HepG2 (cell line): ENCODE measurements at regions not wholly inside any gene's neighbourhood (a gene's known extent, or its start where the extent isn't known, plus 50 kb on each side); places are given as distances from the start of the nearest gene placed in this dataset.

ENCODE experiments used
- ATAC-seq: fragments of 200-7000 bp; cut with Tn5 transposase; 3 replicates; pipeline ENCODE4 v1.9.1; 2020; ENCODE audit warnings: mild to moderate bottlenecking, moderate library complexity
- BruUV-seq: library from RNA; stranded (reverse); fragments of 400-500 nt; replicated peaks from 2 replicates; lab custom pipeline; 2021; lab: Mats Ljungman, UMichigan
- CTCF ChIA-PET: fragments of 300-600 bp; formaldehyde crosslinking; extraction: SDS; loops from one replicate; lab custom pipeline; 2021; ENCODE audit warnings: low total read pairs, inconsistent platforms, low intra/inter-chr PET ratio; lab: Yijun Ruan, JAX
- POLR2A ChIA-PET: fragments of 350-600 bp; sonication (Branson Sonifier 250); formaldehyde crosslinking; loops from one replicate; lab custom pipeline; 2020; ENCODE audit warnings: antibody characterized with exemption, inconsistent platforms; lab: Yijun Ruan, JAX
- DNase-seq: peaks from one replicate; pipeline ENCODE4 v3.0.0-alpha.2; 2015; ENCODE audit warnings: low spot score
- FAIRE-seq: peaks from 3 replicates; lab custom pipeline; 2011; peaks lifted over from hg19 to GRCh38; lab: Jason Lieb, UNC
- H2AFZ ChIP-seq: one replicate; pipeline ENCODE4 v1.6.1; 2011; ENCODE audit warnings: low read length, inconsistent platforms
- H3K27ac ChIP-seq: fragments of 300-600 bp; 3 replicates; pipeline ENCODE4 v1.8.0; 2011; ENCODE audit warnings: mixed run types, mild to moderate bottlenecking, mixed read lengths, low read length, inconsistent platforms; ENCODE audit not compliant: insufficient read depth; ENCODE audit errors: extremely low read length
- H3K27me3 ChIP-seq, 2 experiments: fragments of 200-600 bp in 1 of 2; 2 replicates in 1 of 2; 3 replicates in 1 of 2; pipeline versions ENCODE4 v1.6.0 to v1.8.0; 2011; ENCODE audit warnings: low read length in 2 of 2, mild to moderate bottlenecking in 2 of 2, moderate library complexity in 2 of 2, inconsistent platforms in 1 of 2; ENCODE audit not compliant: insufficient read depth in 2 of 2, control insufficient read depth in 1 of 2
- H3K36me3 ChIP-seq, 2 experiments: fragments of 200-600 bp in 1 of 2; replicated peaks in 1 of 2; 2 replicates in 1 of 2; 3 replicates in 1 of 2; pipeline versions ENCODE4 v1.5.1 to v1.8.0; 2011; ENCODE audit warnings: low read length in 2 of 2, inconsistent platforms in 1 of 2; ENCODE audit not compliant: insufficient read depth in 2 of 2, control insufficient read depth in 1 of 2
- H3K4me1 ChIP-seq: 2 replicates; pipeline ENCODE4 v1.5.1; 2012; ENCODE audit warnings: low read length, inconsistent platforms; ENCODE audit not compliant: insufficient read depth
- H3K4me2 ChIP-seq: 2 replicates; pipeline ENCODE4 v1.6.0; 2011; ENCODE audit warnings: low read depth, low read length, inconsistent platforms
- H3K4me3 ChIP-seq, 3 experiments: fragments of 200-600 bp in 1 of 3; sonication (generic), shearing (Covaris generic) in 1 of 3; replicated peaks in 1 of 3; 2 replicates each; pipeline ENCODE4 v1.5.1; 2011 to 2016; ENCODE audit warnings: low read length in 3 of 3, inconsistent platforms in 2 of 3, low read depth in 2 of 3, mild to moderate bottlenecking in 2 of 3, control low read depth in 1 of 3, mixed read lengths in 1 of 3; ENCODE audit not compliant: insufficient read depth in 1 of 3
- H3K79me2 ChIP-seq: one replicate; pipeline ENCODE4 v1.6.1; 2011; ENCODE audit warnings: low read length, inconsistent platforms; ENCODE audit not compliant: insufficient read depth
- H3K9ac ChIP-seq: 2 replicates; pipeline ENCODE4 v1.6.0; 2011; ENCODE audit warnings: mild to moderate bottlenecking, low read depth, low read length, inconsistent platforms; ENCODE audit not compliant: insufficient read depth
- H3K9me3 ChIP-seq: 2 replicates; pipeline ENCODE4 v1.5.1; 2012; ENCODE audit warnings: mild to moderate bottlenecking, low read length
- H4K20me1 ChIP-seq: 2 replicates; pipeline ENCODE4 v1.6.0; 2011; ENCODE audit warnings: inconsistent platforms, mild to moderate bottlenecking, low read length, moderate library complexity; ENCODE audit not compliant: insufficient read depth
- EP300 ChIP-seq, 3 experiments: sonication (generic) in 1 of 3; formaldehyde crosslinking in 1 of 3; IDR thresholded peaks; 2 replicates each; pipeline versions ENCODE4 v1.5.1 to v1.6.1; 2011 to 2020; ENCODE audit warnings: low read depth in 2 of 3, low read length in 2 of 3, borderline replicate concordance in 1 of 3, improper control_type of control experiment in 1 of 3, mild to moderate bottlenecking in 1 of 3, missing genetic modification reagents in 1 of 3, moderate library complexity in 1 of 3
- KLF11 ChIP-seq: IDR thresholded peaks from 2 replicates; pipeline ENCODE4 v1.6.1; 2016; ENCODE audit warnings: missing compliant biosample characterization
- MED8 ChIP-seq: sonication (generic); formaldehyde crosslinking; IDR thresholded peaks from 2 replicates; pipeline ENCODE4 v1.8.1; 2023; ENCODE audit warnings: mild to moderate bottlenecking, missing genetic modification reagents; ENCODE audit not compliant: insufficient replicate concordance
- TBP ChIP-seq: sonication (generic); formaldehyde crosslinking; IDR thresholded peaks from 2 replicates; pipeline ENCODE4 v1.5.0; 2020; ENCODE audit warnings: missing genetic modification reagents
- TBX3 ChIP-seq: fragments of 450-650 bp; IDR thresholded peaks from 2 replicates; pipeline ENCODE4 v1.6.1; 2017; ENCODE audit warnings: antibody characterized with exemption, mild to moderate bottlenecking, inconsistent platforms, borderline replicate concordance
- ZKSCAN8 ChIP-seq: IDR thresholded peaks from 2 replicates; pipeline ENCODE4 v1.6.1; 2016; ENCODE audit warnings: borderline replicate concordance, missing genetic modification reagents, missing compliant biosample characterization
- ZNF616 ChIP-seq: sonication (generic); formaldehyde crosslinking; IDR thresholded peaks from 2 replicates; pipeline ENCODE4 v1.5.0; 2020; ENCODE audit warnings: low read depth, mild to moderate bottlenecking, missing genetic modification reagents
- ZNF660 ChIP-seq: sonication (generic); formaldehyde crosslinking; IDR thresholded peaks from 2 replicates; pipeline ENCODE4 v1.5.1; 2020; ENCODE audit warnings: mild to moderate bottlenecking, low read depth, missing genetic modification reagents, borderline replicate concordance
- WGBS: methylation state at CpG from one replicate; pipeline ENCODE4 v1.1.6; 2017; ENCODE audit warnings: low lambda C conversion rate; 5-methylcytosine and 5-hydroxymethylcytosine counted together
- in situ Hi-C: cut with HindIII; loops from 2 replicates; pipeline ENCODE4 v1.10.0; 2017; ENCODE audit warnings: low pct_unique_long_range_greater_than_20kb; ENCODE audit not compliant: extremely low pct_ligation_motif_present
- intact Hi-C: fragments of 100-400 bp; cut with micrococcal nuclease; formaldehyde crosslinking; loops from one replicate; pipeline ENCODE4 v1.10.0; 2022; ENCODE audit not compliant: unreplicated experiment
- TF ChIP-seq, protein P1 (sequence below): sonication (generic); formaldehyde crosslinking; IDR thresholded peaks from 2 replicates; pipeline ENCODE4 v1.4.0; 2020; ENCODE audit warnings: mild to moderate bottlenecking, missing genetic modification reagents
- TF ChIP-seq, protein P2 (sequence below): IDR thresholded peaks from 2 replicates; pipeline ENCODE4 v1.6.1; 2018; ENCODE audit warnings: missing genetic modification reagents, mild to moderate bottlenecking, missing compliant biosample characterization

DNA sequence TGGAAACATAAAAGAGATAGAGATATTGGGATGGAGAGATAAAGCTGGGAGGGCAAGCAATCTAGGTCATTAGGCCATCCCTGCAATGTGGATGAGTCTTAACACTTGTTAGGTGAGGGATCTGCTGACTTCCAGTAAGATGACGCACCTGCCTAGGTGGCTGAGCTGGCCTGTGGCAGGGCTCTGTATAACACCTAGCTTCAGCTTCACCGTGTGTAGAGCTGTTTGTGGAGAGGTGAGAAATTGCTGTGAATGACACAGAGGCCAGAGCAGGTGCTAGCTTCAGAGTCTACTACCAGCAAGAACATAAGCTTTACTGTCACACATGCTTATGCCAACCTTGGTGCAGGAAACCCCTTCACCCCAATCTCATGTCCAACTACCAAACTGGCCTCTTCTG lies 1010.0 kb downstream of the TYW1 start:
- H4K20me1 ChIP-seq: no peaks in the 10 kb centered on the region
- BruUV-seq: no TSS peak
- no peaks in the 10 kb centered on the region for H3K36me3 ChIP-seq
- TF ChIP-seq ZNF616 (CRISPR knock-in tag): no peak
- no peak for TF ChIP-seq TBP (CRISPR knock-in tag)
- FAIRE-seq (no peak), DNase-seq (no peak), ATAC-seq (no peak)
- H3K27ac ChIP-seq: no peak overlapping the region
- no peak overlapping the region for H3K4me2 ChIP-seq
- H2AFZ ChIP-seq: no peak overlapping the region
- intact Hi-C loops (no loop called here), in situ Hi-C loops (no loop called here)
- no peaks in the 10 kb centered on the region for H3K4me1 ChIP-seq
- H3K79me2 ChIP-seq: no peaks in the 10 kb centered on the region
- ChIA-PET CTCF (no interaction called here), POLR2A (no interaction called here)
- 0% methylated on average over 1 of the region's 2 CpGs for WGBS
- no peak overlapping the region for H3K4me3 ChIP-seq
- no peaks in the 10 kb centered on the region; a peak in 1 of 5 replicates for H3K27me3 ChIP-seq
- no peak overlapping the region for H3K9ac ChIP-seq
- no peaks in the 10 kb centered on the region for H3K9me3 ChIP-seq

DNA sequence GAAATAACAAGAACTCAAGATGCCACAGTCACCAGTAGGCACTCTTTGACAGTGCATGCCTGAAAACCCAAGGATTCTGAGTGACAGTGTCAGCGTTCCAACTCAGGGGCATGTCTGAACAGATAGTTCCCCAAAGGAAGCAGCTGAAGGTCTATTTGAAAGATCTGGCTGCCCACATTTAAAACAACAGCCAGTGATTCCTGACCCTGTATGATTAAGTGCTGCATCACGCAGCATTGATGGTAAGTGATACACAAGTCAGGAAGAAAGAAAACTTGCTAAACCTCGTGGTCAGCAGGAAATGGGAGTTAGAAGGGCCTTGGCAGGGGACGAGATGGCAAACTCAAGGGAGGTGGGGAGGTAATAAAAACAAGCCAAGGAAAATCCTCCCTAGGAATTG lies 1013.1 kb downstream of the TYW1 start:
- Histone ChIP-seq H3K79me2 (no peaks in the 10 kb centered on the region), H2AFZ (no peak overlapping the region), H3K27ac (no peak overlapping the region), H3K27me3 (no peaks in the 10 kb centered on the region; a peak in 1 of 5 replicates), H3K9ac (no peak overlapping the region), H3K4me1 (no peaks in the 10 kb centered on the region), H3K4me3 (no peak overlapping the region), H3K36me3 (no peaks in the 10 kb centered on the region), H3K4me2 (no peak overlapping the region), H4K20me1 (no peaks in the 10 kb centered on the region), H3K9me3 (no peaks in the 10 kb centered on the region)
- in situ Hi-C loops (no loop called here), intact Hi-C loops (no loop called here)
- FAIRE-seq: no peak
- ChIA-PET CTCF (no interaction called here), POLR2A (no interaction called here)
- WGBS: 12% methylated on average over 3 of the region's 4 CpGs
- no peak for DNase-seq
- BruUV-seq: no TSS peak
- ATAC-seq: no peak
- TF ChIP-seq ZKSCAN8 (CRISPR knock-in tag): no peak
- TF ChIP-seq KLF11 (CRISPR knock-in tag): no peak
- TF ChIP-seq MED8 (CRISPR knock-in tag): no peak
- no peak for TF ChIP-seq TBX3
- TF ChIP-seq ZNF660 (CRISPR knock-in tag): no peak
- TF ChIP-seq, protein P1, sequence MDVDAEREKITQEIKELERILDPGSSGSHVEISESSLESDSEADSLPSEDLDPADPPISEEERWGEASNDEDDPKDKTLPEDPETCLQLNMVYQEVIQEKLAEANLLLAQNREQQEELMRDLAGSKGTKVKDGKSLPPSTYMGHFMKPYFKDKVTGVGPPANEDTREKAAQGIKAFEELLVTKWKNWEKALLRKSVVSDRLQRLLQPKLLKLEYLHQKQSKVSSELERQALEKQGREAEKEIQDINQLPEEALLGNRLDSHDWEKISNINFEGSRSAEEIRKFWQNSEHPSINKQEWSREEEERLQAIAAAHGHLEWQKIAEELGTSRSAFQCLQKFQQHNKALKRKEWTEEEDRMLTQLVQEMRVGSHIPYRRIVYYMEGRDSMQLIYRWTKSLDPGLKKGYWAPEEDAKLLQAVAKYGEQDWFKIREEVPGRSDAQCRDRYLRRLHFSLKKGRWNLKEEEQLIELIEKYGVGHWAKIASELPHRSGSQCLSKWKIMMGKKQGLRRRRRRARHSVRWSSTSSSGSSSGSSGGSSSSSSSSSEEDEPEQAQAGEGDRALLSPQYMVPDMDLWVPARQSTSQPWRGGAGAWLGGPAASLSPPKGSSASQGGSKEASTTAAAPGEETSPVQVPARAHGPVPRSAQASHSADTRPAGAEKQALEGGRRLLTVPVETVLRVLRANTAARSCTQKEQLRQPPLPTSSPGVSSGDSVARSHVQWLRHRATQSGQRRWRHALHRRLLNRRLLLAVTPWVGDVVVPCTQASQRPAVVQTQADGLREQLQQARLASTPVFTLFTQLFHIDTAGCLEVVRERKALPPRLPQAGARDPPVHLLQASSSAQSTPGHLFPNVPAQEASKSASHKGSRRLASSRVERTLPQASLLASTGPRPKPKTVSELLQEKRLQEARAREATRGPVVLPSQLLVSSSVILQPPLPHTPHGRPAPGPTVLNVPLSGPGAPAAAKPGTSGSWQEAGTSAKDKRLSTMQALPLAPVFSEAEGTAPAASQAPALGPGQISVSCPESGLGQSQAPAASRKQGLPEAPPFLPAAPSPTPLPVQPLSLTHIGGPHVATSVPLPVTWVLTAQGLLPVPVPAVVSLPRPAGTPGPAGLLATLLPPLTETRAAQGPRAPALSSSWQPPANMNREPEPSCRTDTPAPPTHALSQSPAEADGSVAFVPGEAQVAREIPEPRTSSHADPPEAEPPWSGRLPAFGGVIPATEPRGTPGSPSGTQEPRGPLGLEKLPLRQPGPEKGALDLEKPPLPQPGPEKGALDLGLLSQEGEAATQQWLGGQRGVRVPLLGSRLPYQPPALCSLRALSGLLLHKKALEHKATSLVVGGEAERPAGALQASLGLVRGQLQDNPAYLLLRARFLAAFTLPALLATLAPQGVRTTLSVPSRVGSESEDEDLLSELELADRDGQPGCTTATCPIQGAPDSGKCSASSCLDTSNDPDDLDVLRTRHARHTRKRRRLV: no peak
- TF ChIP-seq EP300 (IDR thresholded peaks at IDR 0.05; ENCODE audit: low read depth in 2 of 2, low read length in 2 of 2): no peak
- no peak for TF ChIP-seq EP300 (CRISPR knock-in tag; IDR thresholded peaks at IDR 0.05; ENCODE audit: borderline replicate concordance)
- TF ChIP-seq, protein P2, sequence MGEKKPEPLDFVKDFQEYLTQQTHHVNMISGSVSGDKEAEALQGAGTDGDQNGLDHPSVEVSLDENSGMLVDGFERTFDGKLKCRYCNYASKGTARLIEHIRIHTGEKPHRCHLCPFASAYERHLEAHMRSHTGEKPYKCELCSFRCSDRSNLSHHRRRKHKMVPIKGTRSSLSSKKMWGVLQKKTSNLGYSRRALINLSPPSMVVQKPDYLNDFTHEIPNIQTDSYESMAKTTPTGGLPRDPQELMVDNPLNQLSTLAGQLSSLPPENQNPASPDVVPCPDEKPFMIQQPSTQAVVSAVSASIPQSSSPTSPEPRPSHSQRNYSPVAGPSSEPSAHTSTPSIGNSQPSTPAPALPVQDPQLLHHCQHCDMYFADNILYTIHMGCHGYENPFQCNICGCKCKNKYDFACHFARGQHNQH: no peak
